Ovary (tissue), 3 donors: ENCODE measurements at regions not wholly inside any gene's neighbourhood (a gene's known extent, or its start where the extent isn't known, plus 50 kb on each side); places are given as distances from the start of the nearest gene placed in this dataset.

Experiments
- CTCF ChIP-seq, 3 donors: fragments of 450-650 bp in 2 of 3; fragments of 200-600 bp in 1 of 3; IDR thresholded peaks; one replicate each; pipeline versions ENCODE4 v1.5.1 to v1.8.0; 2016 to 2022; ENCODE audit warnings: antibody characterized with exemption in 3 of 3, mild to moderate bottlenecking in 1 of 3
- EP300 ChIP-seq: sonication (generic); formaldehyde crosslinking; IDR thresholded peaks from one replicate; pipeline ENCODE4 v1.6.1; 2017; ENCODE audit warnings: antibody characterized with exemption
- POLR2A ChIP-seq: fragments of 450-650 bp; IDR thresholded peaks from one replicate; pipeline ENCODE4 v1.6.1; 2017; ENCODE audit warnings: antibody characterized with exemption, mild to moderate bottlenecking, moderate library complexity
- donor health status: DM: no; HTN: no; CAD: no.

- TF ChIP-seq CTCF (IDR thresholded peaks at IDR 0.05) (no peak), POLR2A (no peak), EP300 (no peak)
Measured at GRCh38 chr7:130840599-130840998, 106.6 kb upstream of the KLF14 start.
